K562 (cell line): ENCODE measurements at regions not wholly inside any gene's neighbourhood (a gene's known extent, or its start where the extent isn't known, plus 50 kb on each side); places are given as distances from the start of the nearest gene placed in this dataset.

Experiments used
- ATAC-seq: fragments of 200-7000 bp; cut with Tn5 transposase; 3 replicates; pipeline ENCODE4 v1.9.1; 2020; ENCODE audit warnings: moderate library complexity
- BruUV-seq: library from RNA; stranded (reverse); fragments of 400-500 nt; replicated peaks from 2 replicates; lab custom pipeline; 2021; lab: Mats Ljungman, UMichigan
- CTCF ChIA-PET: fragments of 300-600 bp; formaldehyde crosslinking; extraction: SDS; loops from one replicate; lab custom pipeline; 2021; ENCODE audit warnings: low intra/inter-chr PET ratio; lab: Yijun Ruan, JAX
- POLR2A ChIA-PET: fragments of 300-600, 350-650 bp; sonication (Branson Sonifier 250); formaldehyde crosslinking; extraction: SDS; loops from one replicate; lab custom pipeline; 2021; ENCODE audit warnings: antibody characterized with exemption, inconsistent platforms; lab: Yijun Ruan, JAX
- DNase-seq, 4 experiments: peaks; one replicate each; pipeline versions ENCODE4 v3.0.0 to v3.0.0-alpha.2; 2011 to 2018; ENCODE audit warnings: low spot score in 3 of 4, mixed read lengths in 3 of 4; ENCODE audit errors: extremely low read depth in 1 of 4
- FAIRE-seq: peaks from 2 replicates; lab custom pipeline; 2011; peaks lifted over from hg19 to GRCh38; lab: Jason Lieb, UNC
- H2AFZ ChIP-seq: 2 replicates; pipeline ENCODE4 v1.6.0; 2011; ENCODE audit warnings: low read depth, low read length, control low read depth, inconsistent platforms
- H3K27ac ChIP-seq: fragments of 200-600 bp; 3 replicates; pipeline ENCODE4 v1.8.0; 2011; ENCODE audit warnings: low read depth, mild to moderate bottlenecking, control low read depth, inconsistent platforms, low read length, moderate library complexity, mixed read lengths; ENCODE audit errors: extremely low read depth
- H3K27me3 ChIP-seq, 2 experiments: fragments of 300-600 bp in 1 of 2; 2 replicates in 1 of 2; 3 replicates in 1 of 2; pipeline versions ENCODE4 v1.6.0 to v1.8.0; 2011; ENCODE audit warnings: inconsistent platforms in 2 of 2, low read length in 2 of 2, mild to moderate bottlenecking in 1 of 2, mixed read lengths in 1 of 2, moderate library complexity in 1 of 2; ENCODE audit not compliant: control insufficient read depth in 2 of 2, insufficient read depth in 2 of 2
- H3K36me3 ChIP-seq: fragments of 300-600 bp; 3 replicates; pipeline ENCODE4 v1.8.0; 2011; ENCODE audit warnings: mild to moderate bottlenecking, low read length, inconsistent platforms; ENCODE audit not compliant: control insufficient read depth, insufficient read depth
- H3K4me1 ChIP-seq, 2 experiments: fragments of 200-600 bp in 1 of 2; replicated peaks in 1 of 2; 2 replicates in 1 of 2; 3 replicates in 1 of 2; pipeline versions ENCODE4 v1.5.1 to v1.8.0; 2011; ENCODE audit warnings: inconsistent platforms in 2 of 2, low read length in 2 of 2, mild to moderate bottlenecking in 1 of 2, mixed read lengths in 1 of 2, moderate library complexity in 1 of 2; ENCODE audit not compliant: control insufficient read depth in 2 of 2, insufficient read depth in 2 of 2
- H3K4me2 ChIP-seq: 2 replicates; pipeline ENCODE4 v1.6.1; 2011; ENCODE audit warnings: low read length, control low read depth, inconsistent platforms, mixed read lengths; ENCODE audit not compliant: insufficient read depth
- H3K4me3 ChIP-seq: fragments of 200-600 bp; sonication (generic), shearing (Covaris generic); 2 replicates; pipeline ENCODE4 v1.5.1; 2016; ENCODE audit warnings: control low read depth, inconsistent platforms
- H3K79me2 ChIP-seq: fragments of 200-600 bp; 3 replicates; pipeline ENCODE4 v1.8.0; 2011; ENCODE audit warnings: low read length, inconsistent platforms; ENCODE audit not compliant: control insufficient read depth, insufficient read depth
- H3K9ac ChIP-seq, 2 experiments: 2 replicates each; pipeline versions ENCODE4 v1.6.0 to v1.6.1; 2011; ENCODE audit warnings: low read depth in 2 of 2, low read length in 2 of 2, control low read depth in 1 of 2, inconsistent platforms in 1 of 2, mild to moderate bottlenecking in 1 of 2, mixed read lengths in 1 of 2; ENCODE audit not compliant: insufficient read depth in 1 of 2
- H3K9me1 ChIP-seq: one replicate; pipeline ENCODE4 v1.6.0; 2011; ENCODE audit warnings: inconsistent platforms, mild to moderate bottlenecking, low read length, moderate library complexity; ENCODE audit not compliant: control insufficient read depth, insufficient read depth
- H3K9me3 ChIP-seq: replicated peaks from 2 replicates; pipeline ENCODE4 v1.5.1; 2011; ENCODE audit warnings: low read depth, low read length, inconsistent platforms; ENCODE audit not compliant: control insufficient read depth, insufficient read depth
- H4K20me1 ChIP-seq: replicated peaks from 2 replicates; pipeline ENCODE4 v1.6.1; 2011; ENCODE audit warnings: low read length, inconsistent platforms, mixed read lengths; ENCODE audit not compliant: control insufficient read depth, insufficient read depth
- CBX1 ChIP-seq: sonication (generic); IDR thresholded peaks from 2 replicates; pipeline ENCODE4 v1.6.1; 2016; ENCODE audit warnings: antibody characterized with exemption, low read depth, mild to moderate bottlenecking
- CHD1 ChIP-seq: fragments of 200-600 bp; sonication (generic); IDR thresholded peaks from one replicate; pipeline ENCODE4 v1.6.1; 2012; ENCODE audit warnings: mild to moderate bottlenecking, moderate library complexity, low read length, inconsistent platforms
- CUX1 ChIP-seq: fragments of 200-800 bp; sonication (Bioruptor generic); IDR thresholded peaks from 2 replicates; pipeline ENCODE4 v1.6.1; 2016; ENCODE audit warnings: missing genetic modification characterization, missing compliant biosample characterization
- DMBX1 ChIP-seq: fragments of 250-450 bp; sonication (Bioruptor Pico); IDR thresholded peaks from 2 replicates; pipeline ENCODE4 v1.8.0; 2022; ENCODE audit warnings: inconsistent platforms, mild to moderate bottlenecking, moderate library complexity, borderline replicate concordance
- ETV1 ChIP-seq: fragments of 450-650 bp; conservative IDR thresholded peaks from 2 replicates; pipeline ENCODE4 v1.6.1; 2016; ENCODE audit warnings: missing genetic modification characterization, control low read depth, low read depth, missing compliant biosample characterization
- MCM2 ChIP-seq: fragments of 450-650 bp; IDR thresholded peaks from 2 replicates; pipeline ENCODE4 v1.6.1; 2017; ENCODE audit warnings: low read depth, mild to moderate bottlenecking
- MCM3 ChIP-seq: fragments of 450-650 bp; IDR thresholded peaks from 2 replicates; pipeline ENCODE4 v1.6.1; 2016
- MIER1 ChIP-seq: fragments of 450-650 bp; IDR thresholded peaks from 2 replicates; pipeline ENCODE4 v1.6.1; 2016; ENCODE audit warnings: antibody characterized with exemption, mild to moderate bottlenecking, low read depth
- MNT ChIP-seq, 2 experiments: fragments of 450-650 bp; conservative IDR thresholded peaks; 2 replicates each; pipeline ENCODE4 v1.6.1; 2017; ENCODE audit warnings: mild to moderate bottlenecking in 2 of 2, moderate library complexity in 2 of 2
- NCOA6 ChIP-seq: fragments of 450-650 bp; IDR thresholded peaks from 2 replicates; pipeline ENCODE4 v1.6.1; 2017; ENCODE audit warnings: mild to moderate bottlenecking
- NONO ChIP-seq, 2 experiments: fragments of 200-400 bp in 1 of 2; fragments of 450-650 bp in 1 of 2; formaldehyde crosslinking in 1 of 2; IDR thresholded peaks; 2 replicates each; pipeline ENCODE4 v1.6.1; 2017; ENCODE audit warnings: low read depth in 2 of 2, mild to moderate bottlenecking in 2 of 2, moderate library complexity in 2 of 2, low read length in 1 of 2
- RUNX1 ChIP-seq: sonication (generic); IDR thresholded peaks from 2 replicates; pipeline ENCODE4 v1.6.1; 2016; ENCODE audit warnings: antibody characterized with exemption, low read depth
- SMARCE1 ChIP-seq: fragments of 450-650 bp; IDR thresholded peaks from 2 replicates; pipeline ENCODE4 v1.7.1; 2016; ENCODE audit warnings: mild to moderate bottlenecking
- ZKSCAN8 ChIP-seq: fragments of 200-800 bp; sonication (Bioruptor generic); IDR thresholded peaks from 2 replicates; pipeline ENCODE4 v1.6.1; 2016; ENCODE audit warnings: missing genetic modification characterization, missing compliant biosample characterization
- ZNF197 ChIP-seq: fragments of 200-800 bp; sonication (Bioruptor generic); IDR thresholded peaks from 2 replicates; pipeline ENCODE4 v1.6.1; 2016; ENCODE audit warnings: low read depth, missing genetic modification characterization, missing compliant biosample characterization
- ZNF398 ChIP-seq: fragments of 250-450 bp; sonication (Bioruptor Pico); IDR thresholded peaks from 2 replicates; pipeline ENCODE4 v1.8.0; 2021; ENCODE audit warnings: moderate library complexity, mild to moderate bottlenecking, inconsistent platforms
- whole genome bisulfite sequencing: fragments of 100-300 bp; shearing (Covaris generic); methylation state at CpG from one replicate; pipeline ENCODE4 v1.1.6; 2016; ENCODE audit warnings: low coverage, mixed read lengths; ENCODE audit not compliant: insufficient coverage; ENCODE audit errors: missing lambda C conversion rate; 5-methylcytosine and 5-hydroxymethylcytosine counted together
- in situ Hi-C: fragments of 300-500 bp; cut with MboI; formaldehyde crosslinking; loops from 4 replicates; pipeline ENCODE4 v1.15.0; 2018; ENCODE audit warnings: inconsistent platforms, mixed read lengths
- intact Hi-C: fragments of 100-400 bp; cut with micrococcal nuclease; formaldehyde crosslinking; loops from 2 replicates; pipeline ENCODE4 v1.14.2; 2022

- Histone ChIP-seq H3K36me3 (no peaks in the 10 kb centered on the region), H2AFZ (no peak overlapping the region), H3K4me1 (no peaks in the 10 kb centered on the region), H3K9me1 (no peaks in the 10 kb centered on the region), H4K20me1 (no peaks in the 10 kb centered on the region), H3K27me3 (no peaks in the 10 kb centered on the region), H3K9me3 (no peaks in the 10 kb centered on the region), H3K9ac (no peak overlapping the region), H3K79me2 (no peaks in the 10 kb centered on the region), H3K4me3 (no peak overlapping the region), H3K27ac (no peak overlapping the region), H3K4me2 (no peak overlapping the region)
- TF ChIP-seq MCM2, result no peak
- no peak for TF ChIP-seq CBX1
- no peak for TF ChIP-seq ZNF398 (CRISPR knock-in tag)
- no peak for TF ChIP-seq CHD1
- no peak for TF ChIP-seq MNT (conservative IDR thresholded peaks at IDR 0.05)
- TF ChIP-seq MIER1, result no peak
- no peak for TF ChIP-seq ZKSCAN8
- TF ChIP-seq SMARCE1, result no peak
- TF ChIP-seq CUX1 (CRISPR knock-in tag), result no peak
- no peak for TF ChIP-seq NONO (IDR thresholded peaks at IDR 0.05; ENCODE audit: low read depth in 2 of 2, low read length in 1 of 2)
- no peak for TF ChIP-seq NCOA6
- TF ChIP-seq MCM3, result no peak
- no peak for TF ChIP-seq ZNF197 (CRISPR knock-in tag)
- no peak for TF ChIP-seq RUNX1
- TF ChIP-seq ETV1, result no peak
- TF ChIP-seq DMBX1 (CRISPR knock-in tag), result no peak
- FAIRE-seq (no peak), ATAC-seq (no peak), DNase-seq (no peak)
- POLR2A ChIA-PET, result interaction anchor here (0.7 to 0.9 kb wide), 3 partner anchors 39 to 54 kb away, joined by 3 to 4 read pairs (median 3); no protein-coding TSS in a partner anchor
- in situ Hi-C loops (no loop called here), intact Hi-C loops (no loop called here)
- CTCF ChIA-PET, result interaction anchor here (3.5 kb wide), 1 partner anchor 220 kb away, joined by 33 read pairs; no protein-coding TSS in a partner anchor
- 0% methylated on average over 5 of the region's 5 CpGs for WGBS
- BruUV-seq, result no TSS peak
Observed at GRCh38 chr19:33998302-33998701, 174.0 kb upstream of the LSM14A start.
